GM23338 (cell line): ENCODE measurements at regions not wholly inside any gene's neighbourhood (a gene's known extent, or its start where the extent isn't known, plus 50 kb on each side); places are given as distances from the start of the nearest gene placed in this dataset.

ENCODE experiments used
- ATAC-seq: fragments of 200-7000 bp; cut with Tn5 transposase; 3 replicates; pipeline ENCODE4 v1.9.1; 2020
- DNase-seq: peaks from one replicate; pipeline ENCODE4 v3.0.0-alpha.2; 2015; ENCODE audit warnings: low spot score
- H2AFZ ChIP-seq: fragments of 200-600 bp; sonication (generic); 2 replicates; pipeline ENCODE4 v1.8.0; 2016; ENCODE audit warnings: antibody characterized with exemption, mild to moderate bottlenecking, moderate library complexity
- H3F3A ChIP-seq: fragments of 200-600 bp; sonication (generic); replicated peaks from 2 replicates; pipeline ENCODE4 v1.8.0; 2017; ENCODE audit warnings: antibody characterized with exemption, mixed run types, low read depth
- H3K27ac ChIP-seq: fragments of 200-600 bp; sonication (generic); 2 replicates; pipeline ENCODE4 v1.6.1; 2016; ENCODE audit warnings: low read depth
- H3K27me3 ChIP-seq: fragments of 200-600 bp; sonication (generic); 2 replicates; pipeline ENCODE4 v1.8.0; 2016; ENCODE audit warnings: mild to moderate bottlenecking, mixed run types, moderate library complexity; ENCODE audit not compliant: insufficient read depth
- H3K36me3 ChIP-seq: fragments of 200-600 bp; sonication (generic); 2 replicates; pipeline ENCODE4 v1.8.0; 2016; ENCODE audit warnings: mild to moderate bottlenecking; ENCODE audit not compliant: insufficient read depth
- H3K4me1 ChIP-seq: fragments of 200-600 bp; sonication (generic); 2 replicates; pipeline ENCODE4 v1.8.0; 2016; ENCODE audit warnings: mild to moderate bottlenecking, moderate library complexity; ENCODE audit not compliant: insufficient read depth
- H3K4me2 ChIP-seq: fragments of 200-600 bp; sonication (generic); 2 replicates; pipeline ENCODE4 v1.7.1; 2017; ENCODE audit warnings: mixed run types
- H3K4me3 ChIP-seq: fragments of 200-600 bp; sonication (generic); 2 replicates; pipeline ENCODE4 v1.6.1; 2016; ENCODE audit warnings: mixed run types
- H3K79me2 ChIP-seq: fragments of 200-600 bp; sonication (generic); replicated peaks from 2 replicates; pipeline ENCODE4 v1.8.0; 2017; ENCODE audit warnings: mild to moderate bottlenecking; ENCODE audit not compliant: insufficient read depth
- H3K9me2 ChIP-seq: fragments of 200-600 bp; sonication (generic); 2 replicates; pipeline ENCODE4 v1.8.0; 2017; ENCODE audit not compliant: insufficient read depth
- H4K20me1 ChIP-seq: fragments of 200-600 bp; sonication (generic); replicated peaks from 2 replicates; pipeline ENCODE4 v1.8.0; 2017; ENCODE audit warnings: mild to moderate bottlenecking; ENCODE audit not compliant: insufficient read depth
- H3K27ac Mint-ChIP-seq: 2 replicates; pipeline ENCODE4 v1.8.0; 2020; ENCODE audit warnings: inconsistent platforms, mild to moderate bottlenecking, moderate library complexity, mixed read lengths
- H3K27me3 Mint-ChIP-seq: 3 replicates; pipeline ENCODE4 v1.8.0; 2022; ENCODE audit warnings: low read depth, mild to moderate bottlenecking, moderate library complexity, mixed read lengths, inconsistent platforms; ENCODE audit not compliant: insufficient read depth, poor library complexity
- H3K36me3 Mint-ChIP-seq: 3 replicates; pipeline ENCODE4 v1.8.0; 2021; ENCODE audit warnings: low read depth, mild to moderate bottlenecking, inconsistent platforms, moderate library complexity, mixed read lengths
- H3K4me1 Mint-ChIP-seq: 3 replicates; pipeline ENCODE4 v1.8.0; 2020; ENCODE audit warnings: mild to moderate bottlenecking, inconsistent platforms, mixed read lengths
- H3K4me3 Mint-ChIP-seq: 3 replicates; pipeline ENCODE4 v1.8.0; 2021; ENCODE audit warnings: moderate library complexity, mild to moderate bottlenecking, inconsistent platforms, mixed read lengths
- H3K9me3 Mint-ChIP-seq: 3 replicates; pipeline ENCODE4 v1.8.0; 2020; ENCODE audit warnings: moderate library complexity, mild to moderate bottlenecking, inconsistent platforms, mixed read lengths
- CREB1 ChIP-seq: fragments of 250-450 bp; sonication (Bioruptor Pico); IDR thresholded peaks from 2 replicates; pipeline ENCODE4 v1.5.0; 2020; ENCODE audit warnings: low read depth, mild to moderate bottlenecking, moderate library complexity
- EZH2 ChIP-seq: fragments of 200-600 bp; sonication (generic); IDR thresholded peaks from one replicate; pipeline ENCODE4 v1.8.0; 2017; ENCODE audit warnings: antibody characterized with exemption, mild to moderate bottlenecking, low read depth; ENCODE audit not compliant: unreplicated experiment
- EZH2phosphoT487 ChIP-seq: fragments of 200-600 bp; sonication (generic); IDR thresholded peaks from one replicate; pipeline ENCODE4 v1.8.1; 2018; ENCODE audit warnings: antibody characterized with exemption; ENCODE audit not compliant: unreplicated experiment
- JUNB ChIP-seq: IDR thresholded peaks from one replicate; pipeline ENCODE4 v1.6.1; 2016; ENCODE audit warnings: antibody characterized with exemption; ENCODE audit not compliant: unreplicated experiment
- NANOG ChIP-seq: IDR thresholded peaks from 2 replicates; pipeline ENCODE4 v1.6.1; 2016; ENCODE audit warnings: antibody characterized with exemption, borderline replicate concordance
- POLR2AphosphoS5 ChIP-seq: IDR thresholded peaks from 2 replicates; pipeline ENCODE4 v1.6.1; 2016; ENCODE audit warnings: antibody characterized with exemption, low read depth
- STAT1 ChIP-seq: IDR thresholded peaks from one replicate; pipeline ENCODE4 v1.6.1; 2016; ENCODE audit warnings: antibody characterized with exemption; ENCODE audit not compliant: unreplicated experiment
- ZNF114 ChIP-seq: fragments of 250-450 bp; sonication (Bioruptor Pico); IDR thresholded peaks from 2 replicates; pipeline ENCODE4 v1.5.0; 2020; ENCODE audit warnings: mild to moderate bottlenecking, moderate library complexity
- ZNF331 ChIP-seq: fragments of 250-450 bp; sonication (Bioruptor Pico); IDR thresholded peaks from 2 replicates; pipeline ENCODE4 v1.5.0; 2020; ENCODE audit warnings: low read depth, mild to moderate bottlenecking, moderate library complexity
- TF ChIP-seq, protein P1 (sequence below): IDR thresholded peaks from one replicate; pipeline ENCODE4 v1.6.1; 2018; ENCODE audit warnings: antibody characterized with exemption; ENCODE audit not compliant: unreplicated experiment
- TF ChIP-seq, protein P2 (sequence below): IDR thresholded peaks from 2 replicates; pipeline ENCODE4 v1.6.1; 2016; ENCODE audit warnings: antibody characterized with exemption
- TF ChIP-seq, protein P3 (sequence below), 2 experiments: fragments of 200-600 bp in 1 of 2; sonication (generic) in 1 of 2; conservative IDR thresholded peaks; 2 replicates each; pipeline versions ENCODE4 v1.5.1 to v1.6.1; 2016 to 2017; ENCODE audit warnings: antibody characterized with exemption in 2 of 2, low read depth in 2 of 2, mild to moderate bottlenecking in 2 of 2, moderate library complexity in 1 of 2

DNA sequence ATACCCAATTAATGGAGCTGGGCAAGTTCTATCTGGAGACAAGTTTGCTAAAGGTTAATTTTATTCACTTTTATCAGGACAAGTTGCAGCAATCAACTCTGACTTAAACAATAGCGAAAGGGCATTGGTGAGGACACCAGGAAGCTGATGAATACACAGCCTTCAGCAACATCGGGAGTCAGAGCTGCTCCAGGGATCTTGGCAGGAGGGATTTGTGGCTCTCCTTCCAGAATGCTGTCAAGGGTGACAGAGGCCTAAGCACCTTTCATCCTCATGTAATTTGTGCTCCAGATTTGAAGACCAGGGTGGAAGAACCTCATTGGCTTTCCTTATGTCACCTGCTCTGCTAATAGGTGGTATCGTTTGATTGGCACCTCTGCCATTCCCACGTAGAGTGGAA, 485.6 kb downstream of the NPIPA7 start (continued):
- TF ChIP-seq, protein P1, sequence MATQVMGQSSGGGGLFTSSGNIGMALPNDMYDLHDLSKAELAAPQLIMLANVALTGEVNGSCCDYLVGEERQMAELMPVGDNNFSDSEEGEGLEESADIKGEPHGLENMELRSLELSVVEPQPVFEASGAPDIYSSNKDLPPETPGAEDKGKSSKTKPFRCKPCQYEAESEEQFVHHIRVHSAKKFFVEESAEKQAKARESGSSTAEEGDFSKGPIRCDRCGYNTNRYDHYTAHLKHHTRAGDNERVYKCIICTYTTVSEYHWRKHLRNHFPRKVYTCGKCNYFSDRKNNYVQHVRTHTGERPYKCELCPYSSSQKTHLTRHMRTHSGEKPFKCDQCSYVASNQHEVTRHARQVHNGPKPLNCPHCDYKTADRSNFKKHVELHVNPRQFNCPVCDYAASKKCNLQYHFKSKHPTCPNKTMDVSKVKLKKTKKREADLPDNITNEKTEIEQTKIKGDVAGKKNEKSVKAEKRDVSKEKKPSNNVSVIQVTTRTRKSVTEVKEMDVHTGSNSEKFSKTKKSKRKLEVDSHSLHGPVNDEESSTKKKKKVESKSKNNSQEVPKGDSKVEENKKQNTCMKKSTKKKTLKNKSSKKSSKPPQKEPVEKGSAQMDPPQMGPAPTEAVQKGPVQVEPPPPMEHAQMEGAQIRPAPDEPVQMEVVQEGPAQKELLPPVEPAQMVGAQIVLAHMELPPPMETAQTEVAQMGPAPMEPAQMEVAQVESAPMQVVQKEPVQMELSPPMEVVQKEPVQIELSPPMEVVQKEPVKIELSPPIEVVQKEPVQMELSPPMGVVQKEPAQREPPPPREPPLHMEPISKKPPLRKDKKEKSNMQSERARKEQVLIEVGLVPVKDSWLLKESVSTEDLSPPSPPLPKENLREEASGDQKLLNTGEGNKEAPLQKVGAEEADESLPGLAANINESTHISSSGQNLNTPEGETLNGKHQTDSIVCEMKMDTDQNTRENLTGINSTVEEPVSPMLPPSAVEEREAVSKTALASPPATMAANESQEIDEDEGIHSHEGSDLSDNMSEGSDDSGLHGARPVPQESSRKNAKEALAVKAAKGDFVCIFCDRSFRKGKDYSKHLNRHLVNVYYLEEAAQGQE: no peak
- TF ChIP-seq ZNF114: no peak
- TF ChIP-seq ZNF331 (CRISPR knock-in tag): no peak
- no peak for TF ChIP-seq NANOG
- no peak for TF ChIP-seq EZH2phosphoT487
- no peak for TF ChIP-seq POLR2AphosphoS5
- TF ChIP-seq, protein P2, sequence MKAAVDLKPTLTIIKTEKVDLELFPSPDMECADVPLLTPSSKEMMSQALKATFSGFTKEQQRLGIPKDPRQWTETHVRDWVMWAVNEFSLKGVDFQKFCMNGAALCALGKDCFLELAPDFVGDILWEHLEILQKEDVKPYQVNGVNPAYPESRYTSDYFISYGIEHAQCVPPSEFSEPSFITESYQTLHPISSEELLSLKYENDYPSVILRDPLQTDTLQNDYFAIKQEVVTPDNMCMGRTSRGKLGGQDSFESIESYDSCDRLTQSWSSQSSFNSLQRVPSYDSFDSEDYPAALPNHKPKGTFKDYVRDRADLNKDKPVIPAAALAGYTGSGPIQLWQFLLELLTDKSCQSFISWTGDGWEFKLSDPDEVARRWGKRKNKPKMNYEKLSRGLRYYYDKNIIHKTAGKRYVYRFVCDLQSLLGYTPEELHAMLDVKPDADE: no peak
- TF ChIP-seq, protein P3, sequence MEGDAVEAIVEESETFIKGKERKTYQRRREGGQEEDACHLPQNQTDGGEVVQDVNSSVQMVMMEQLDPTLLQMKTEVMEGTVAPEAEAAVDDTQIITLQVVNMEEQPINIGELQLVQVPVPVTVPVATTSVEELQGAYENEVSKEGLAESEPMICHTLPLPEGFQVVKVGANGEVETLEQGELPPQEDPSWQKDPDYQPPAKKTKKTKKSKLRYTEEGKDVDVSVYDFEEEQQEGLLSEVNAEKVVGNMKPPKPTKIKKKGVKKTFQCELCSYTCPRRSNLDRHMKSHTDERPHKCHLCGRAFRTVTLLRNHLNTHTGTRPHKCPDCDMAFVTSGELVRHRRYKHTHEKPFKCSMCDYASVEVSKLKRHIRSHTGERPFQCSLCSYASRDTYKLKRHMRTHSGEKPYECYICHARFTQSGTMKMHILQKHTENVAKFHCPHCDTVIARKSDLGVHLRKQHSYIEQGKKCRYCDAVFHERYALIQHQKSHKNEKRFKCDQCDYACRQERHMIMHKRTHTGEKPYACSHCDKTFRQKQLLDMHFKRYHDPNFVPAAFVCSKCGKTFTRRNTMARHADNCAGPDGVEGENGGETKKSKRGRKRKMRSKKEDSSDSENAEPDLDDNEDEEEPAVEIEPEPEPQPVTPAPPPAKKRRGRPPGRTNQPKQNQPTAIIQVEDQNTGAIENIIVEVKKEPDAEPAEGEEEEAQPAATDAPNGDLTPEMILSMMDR (conservative IDR thresholded peaks at IDR 0.05; ENCODE audit: low read depth in 2 of 2): no peak

DNA sequence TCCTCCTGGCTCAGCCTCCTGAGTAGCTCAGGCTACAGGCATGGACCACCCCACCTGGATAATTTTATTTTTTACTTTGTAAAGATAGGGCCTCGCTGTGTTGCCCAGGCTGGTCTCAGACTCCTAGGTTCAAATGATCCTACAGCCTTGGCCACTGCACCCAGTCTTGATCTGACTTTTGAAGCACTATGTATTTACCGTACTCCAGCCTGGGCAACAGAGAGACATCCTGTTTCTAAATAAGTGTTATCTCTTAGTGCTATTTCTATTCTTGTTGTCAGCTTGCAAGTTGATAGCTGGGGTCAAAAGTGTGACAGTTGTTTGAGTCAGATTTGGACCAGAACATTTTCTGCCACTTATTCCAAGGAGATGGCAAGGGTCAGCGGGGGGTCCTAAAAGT, 486.4 kb downstream of the NPIPA7 start:
- DNase-seq: no peak
- no peak overlapping the region for H2AFZ ChIP-seq
- ATAC-seq: no peak
- H3F3A ChIP-seq: no peaks in the 10 kb centered on the region; the same call in 1 of the 2 replicates
- H3K79me2 ChIP-seq: no peaks in the 10 kb centered on the region
- H3K4me1 ChIP-seq: peaks cover 18% of the 10 kb centered on the region
- H3K27me3 Mint-ChIP-seq: peaks cover 2% of the 10 kb centered on the region
- H3K4me3 Mint-ChIP-seq: no peak overlapping the region
- no peaks in the 10 kb centered on the region for H4K20me1 ChIP-seq
- no peaks in the 10 kb centered on the region for H3K36me3 ChIP-seq
- H3K4me2 ChIP-seq: no peak overlapping the region
- no peak overlapping the region for H3K27ac ChIP-seq
- H3K36me3 Mint-ChIP-seq: no peaks in the 10 kb centered on the region
- no peak overlapping the region for H3K4me3 ChIP-seq
- peaks cover 27% of the 10 kb centered on the region for H3K4me1 Mint-ChIP-seq
- H3K27ac Mint-ChIP-seq: no peak overlapping the region
- no peaks in the 10 kb centered on the region for H3K27me3 ChIP-seq
- no peaks in the 10 kb centered on the region for H3K9me2 ChIP-seq
- H3K9me3 Mint-ChIP-seq: no peaks in the 10 kb centered on the region
- TF ChIP-seq CREB1 (CRISPR knock-in tag) (no peak), STAT1 (no peak), ZNF114 (no peak), NANOG (no peak), EZH2 (no peak), JUNB (no peak), POLR2AphosphoS5 (no peak), EZH2phosphoT487 (no peak)
- TF ChIP-seq, protein P2: no peak
- TF ChIP-seq, protein P1: no peak
- TF ChIP-seq, protein P3 (conservative IDR thresholded peaks at IDR 0.05; ENCODE audit: low read depth in 2 of 2): no peak
